ENCODE measurements at regions not wholly inside any gene's neighbourhood (a gene's known extent, or its start where the extent isn't known, plus 50 kb on each side); places are given as distances from the start of the nearest gene placed in this dataset.

DNA sequence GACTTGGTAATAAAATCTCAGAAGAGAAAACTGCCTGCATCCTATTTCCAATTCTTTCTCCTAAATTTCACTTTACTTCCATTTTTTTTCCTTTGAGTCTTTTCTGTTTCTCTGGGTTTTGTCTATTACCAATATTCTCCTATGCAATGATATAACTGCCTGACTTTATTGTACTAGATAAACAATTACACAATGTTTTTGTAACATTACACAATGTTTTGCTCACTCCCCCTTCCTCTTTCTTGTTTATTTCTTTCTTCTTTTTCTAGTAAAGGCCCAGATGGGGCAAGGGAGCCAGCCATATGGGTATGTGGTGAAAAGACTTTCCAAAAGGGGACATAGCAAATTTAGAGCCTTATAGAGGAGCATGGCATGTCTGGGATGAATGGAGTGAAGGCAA, 278.7 kb upstream of the PHYHIPL start:
- Mint-ChIP-seq H3K4me1 (peaks cover 12% of the 10 kb centered on the region; the same call in 2 of the 3 replicates), H3K9me3 (peaks cover 6% of the 10 kb centered on the region; the same call in 1 of the 3 replicates), H3K27me3 (ENCODE audit: insufficient read depth, low read depth, poor library complexity) (no peaks in the 10 kb centered on the region), H3K27ac (no peak overlapping the region), H3K4me3 (no peak overlapping the region), H3K36me3 (ENCODE audit: low read depth) (peaks cover 3% of the 10 kb centered on the region; the same call in 2 of the 3 replicates)
- no peak for DNase-seq (ENCODE audit: low spot score)
- Histone ChIP-seq H4K20me1 (replicated peaks; ENCODE audit: insufficient read depth) (no peaks in the 10 kb centered on the region), H3K4me2 (no peak overlapping the region), H2AFZ (no peak overlapping the region), H3K4me1 (ENCODE audit: insufficient read depth) (no peaks in the 10 kb centered on the region; the same call in 1 of the 2 replicates), H3F3A (replicated peaks; ENCODE audit: low read depth) (no peaks in the 10 kb centered on the region), H3K27me3 (ENCODE audit: insufficient read depth) (no peaks in the 10 kb centered on the region), H3K27ac (ENCODE audit: low read depth) (no peak overlapping the region), H3K36me3 (ENCODE audit: insufficient read depth) (no peaks in the 10 kb centered on the region), H3K79me2 (replicated peaks; ENCODE audit: insufficient read depth) (no peaks in the 10 kb centered on the region), H3K9me2 (ENCODE audit: insufficient read depth) (peaks cover 3% of the 10 kb centered on the region; the same call in 1 of the 2 replicates), H3K4me3 (no peak overlapping the region)
- no peak for ATAC-seq
- TF ChIP-seq CREB1 (CRISPR knock-in tag; IDR thresholded peaks at IDR 0.05; ENCODE audit: low read depth) (no peak), ZNF114 (CRISPR knock-in tag; IDR thresholded peaks at IDR 0.05) (no peak), NANOG (IDR thresholded peaks at IDR 0.05; ENCODE audit: borderline replicate concordance) (no peak), ETS1 (IDR thresholded peaks at IDR 0.05) (no peak), STAT1 (IDR thresholded peaks at IDR 0.05; ENCODE audit: unreplicated experiment) (no peak), EZH2 (IDR thresholded peaks at IDR 0.05; ENCODE audit: low read depth, unreplicated experiment) (no peak), POLR2AphosphoS5 (IDR thresholded peaks at IDR 0.05; ENCODE audit: low read depth) (no peak), ZNF331 (CRISPR knock-in tag; IDR thresholded peaks at IDR 0.05; ENCODE audit: low read depth) (no peak), JUNB (IDR thresholded peaks at IDR 0.05; ENCODE audit: unreplicated experiment) (no peak), ZNF462 (CRISPR knock-in tag; IDR thresholded peaks at IDR 0.05) (no peak), EZH2phosphoT487 (IDR thresholded peaks at IDR 0.05; ENCODE audit: unreplicated experiment) (no peak)
- TF ChIP-seq, protein P1, sequence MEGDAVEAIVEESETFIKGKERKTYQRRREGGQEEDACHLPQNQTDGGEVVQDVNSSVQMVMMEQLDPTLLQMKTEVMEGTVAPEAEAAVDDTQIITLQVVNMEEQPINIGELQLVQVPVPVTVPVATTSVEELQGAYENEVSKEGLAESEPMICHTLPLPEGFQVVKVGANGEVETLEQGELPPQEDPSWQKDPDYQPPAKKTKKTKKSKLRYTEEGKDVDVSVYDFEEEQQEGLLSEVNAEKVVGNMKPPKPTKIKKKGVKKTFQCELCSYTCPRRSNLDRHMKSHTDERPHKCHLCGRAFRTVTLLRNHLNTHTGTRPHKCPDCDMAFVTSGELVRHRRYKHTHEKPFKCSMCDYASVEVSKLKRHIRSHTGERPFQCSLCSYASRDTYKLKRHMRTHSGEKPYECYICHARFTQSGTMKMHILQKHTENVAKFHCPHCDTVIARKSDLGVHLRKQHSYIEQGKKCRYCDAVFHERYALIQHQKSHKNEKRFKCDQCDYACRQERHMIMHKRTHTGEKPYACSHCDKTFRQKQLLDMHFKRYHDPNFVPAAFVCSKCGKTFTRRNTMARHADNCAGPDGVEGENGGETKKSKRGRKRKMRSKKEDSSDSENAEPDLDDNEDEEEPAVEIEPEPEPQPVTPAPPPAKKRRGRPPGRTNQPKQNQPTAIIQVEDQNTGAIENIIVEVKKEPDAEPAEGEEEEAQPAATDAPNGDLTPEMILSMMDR (conservative IDR thresholded peaks at IDR 0.05; ENCODE audit: low read depth in 2 of 2): no peak
- TF ChIP-seq, protein P2, sequence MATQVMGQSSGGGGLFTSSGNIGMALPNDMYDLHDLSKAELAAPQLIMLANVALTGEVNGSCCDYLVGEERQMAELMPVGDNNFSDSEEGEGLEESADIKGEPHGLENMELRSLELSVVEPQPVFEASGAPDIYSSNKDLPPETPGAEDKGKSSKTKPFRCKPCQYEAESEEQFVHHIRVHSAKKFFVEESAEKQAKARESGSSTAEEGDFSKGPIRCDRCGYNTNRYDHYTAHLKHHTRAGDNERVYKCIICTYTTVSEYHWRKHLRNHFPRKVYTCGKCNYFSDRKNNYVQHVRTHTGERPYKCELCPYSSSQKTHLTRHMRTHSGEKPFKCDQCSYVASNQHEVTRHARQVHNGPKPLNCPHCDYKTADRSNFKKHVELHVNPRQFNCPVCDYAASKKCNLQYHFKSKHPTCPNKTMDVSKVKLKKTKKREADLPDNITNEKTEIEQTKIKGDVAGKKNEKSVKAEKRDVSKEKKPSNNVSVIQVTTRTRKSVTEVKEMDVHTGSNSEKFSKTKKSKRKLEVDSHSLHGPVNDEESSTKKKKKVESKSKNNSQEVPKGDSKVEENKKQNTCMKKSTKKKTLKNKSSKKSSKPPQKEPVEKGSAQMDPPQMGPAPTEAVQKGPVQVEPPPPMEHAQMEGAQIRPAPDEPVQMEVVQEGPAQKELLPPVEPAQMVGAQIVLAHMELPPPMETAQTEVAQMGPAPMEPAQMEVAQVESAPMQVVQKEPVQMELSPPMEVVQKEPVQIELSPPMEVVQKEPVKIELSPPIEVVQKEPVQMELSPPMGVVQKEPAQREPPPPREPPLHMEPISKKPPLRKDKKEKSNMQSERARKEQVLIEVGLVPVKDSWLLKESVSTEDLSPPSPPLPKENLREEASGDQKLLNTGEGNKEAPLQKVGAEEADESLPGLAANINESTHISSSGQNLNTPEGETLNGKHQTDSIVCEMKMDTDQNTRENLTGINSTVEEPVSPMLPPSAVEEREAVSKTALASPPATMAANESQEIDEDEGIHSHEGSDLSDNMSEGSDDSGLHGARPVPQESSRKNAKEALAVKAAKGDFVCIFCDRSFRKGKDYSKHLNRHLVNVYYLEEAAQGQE (IDR thresholded peaks at IDR 0.05; ENCODE audit: unreplicated experiment): no peak

Measured in GM23338 (cell line).